ENCODE measurements at regions not wholly inside any gene's neighbourhood (a gene's known extent, or its start where the extent isn't known, plus 50 kb on each side); places are given as distances from the start of the nearest gene placed in this dataset.

GRCh38 chr5:12358371-12359090, 454.3 kb upstream of the CTNND2 start:
- Histone ChIP-seq H3K36me3 (ENCODE audit: control insufficient read depth in 2 of 2, insufficient read depth in 1 of 2, low read length in 2 of 2) (no peaks in the 10 kb centered on the region), H3K9me3 (ENCODE audit: control insufficient read depth, insufficient read depth, low read depth, low read length) (no peaks in the 10 kb centered on the region), H3K4me1 (ENCODE audit: control insufficient read depth, insufficient read depth, low read length) (no peaks in the 10 kb centered on the region), H3K27ac (ENCODE audit: extremely low read depth, low read depth, low read length) (no peak overlapping the region), H3K4me3 (ENCODE audit: low read depth, low read length) (no peak overlapping the region)
- TF ChIP-seq ZNF239 (tag by site-specific recombination; IDR thresholded peaks at IDR 0.05) (no peak), ZNF529 (tag by site-specific recombination; IDR thresholded peaks at IDR 0.05; ENCODE audit: insufficient replicate concordance) (no peak), GLI4 (tag by site-specific recombination; IDR thresholded peaks at IDR 0.05) (no peak), ZNF23 (tag by site-specific recombination; IDR thresholded peaks at IDR 0.05; ENCODE audit: borderline replicate concordance) (no peak), ZNF324 (tag by site-specific recombination; IDR thresholded peaks at IDR 0.05) (no peak), ZNF157 (tag by site-specific recombination; IDR thresholded peaks at IDR 0.05) (no peak), ZNF670 (tag by site-specific recombination; IDR thresholded peaks at IDR 0.05; ENCODE audit: low read depth) (no peak), WT1 (tag by site-specific recombination; IDR thresholded peaks at IDR 0.05) (no peak)
- TF ChIP-seq, protein P1, sequence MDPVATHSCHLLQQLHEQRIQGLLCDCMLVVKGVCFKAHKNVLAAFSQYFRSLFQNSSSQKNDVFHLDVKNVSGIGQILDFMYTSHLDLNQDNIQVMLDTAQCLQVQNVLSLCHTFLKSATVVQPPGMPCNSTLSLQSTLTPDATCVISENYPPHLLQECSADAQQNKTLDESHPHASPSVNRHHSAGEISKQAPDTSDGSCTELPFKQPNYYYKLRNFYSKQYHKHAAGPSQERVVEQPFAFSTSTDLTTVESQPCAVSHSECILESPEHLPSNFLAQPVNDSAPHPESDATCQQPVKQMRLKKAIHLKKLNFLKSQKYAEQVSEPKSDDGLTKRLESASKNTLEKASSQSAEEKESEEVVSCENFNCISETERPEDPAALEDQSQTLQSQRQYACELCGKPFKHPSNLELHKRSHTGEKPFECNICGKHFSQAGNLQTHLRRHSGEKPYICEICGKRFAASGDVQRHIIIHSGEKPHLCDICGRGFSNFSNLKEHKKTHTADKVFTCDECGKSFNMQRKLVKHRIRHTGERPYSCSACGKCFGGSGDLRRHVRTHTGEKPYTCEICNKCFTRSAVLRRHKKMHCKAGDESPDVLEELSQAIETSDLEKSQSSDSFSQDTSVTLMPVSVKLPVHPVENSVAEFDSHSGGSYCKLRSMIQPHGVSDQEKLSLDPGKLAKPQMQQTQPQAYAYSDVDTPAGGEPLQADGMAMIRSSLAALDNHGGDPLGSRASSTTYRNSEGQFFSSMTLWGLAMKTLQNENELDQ (tag by site-specific recombination; IDR thresholded peaks at IDR 0.05; ENCODE audit: low read depth) = no peak
- POLR2A ChIA-PET = no interaction called here
- CTCF ChIA-PET = no interaction called here

DNA sequence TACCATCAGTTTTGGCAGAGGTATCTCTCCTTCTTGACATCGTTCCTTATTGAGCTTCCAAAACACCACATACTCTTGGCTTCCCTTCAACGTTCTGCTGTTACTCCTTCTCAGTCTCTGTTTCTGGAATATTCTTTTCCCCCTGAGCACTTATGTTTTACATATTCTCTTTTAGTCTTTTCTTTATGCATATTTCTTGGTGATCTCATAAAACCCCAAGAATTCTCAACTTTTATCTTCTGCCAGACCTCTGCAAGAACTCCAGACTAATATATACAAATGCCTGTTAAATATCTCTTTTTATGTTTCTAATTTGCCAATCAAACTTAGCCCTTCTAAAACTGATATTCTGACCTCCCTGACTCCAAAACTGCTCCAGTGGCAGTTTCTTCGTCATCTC, 453.4 kb upstream of the CTNND2 start:
- Histone ChIP-seq H3K9me3 (ENCODE audit: control insufficient read depth, insufficient read depth, low read depth, low read length) (no peaks in the 10 kb centered on the region), H3K4me3 (ENCODE audit: low read depth, low read length) (no peak overlapping the region), H3K27ac (ENCODE audit: extremely low read depth, low read depth, low read length) (no peak overlapping the region), H3K4me1 (ENCODE audit: control insufficient read depth, insufficient read depth, low read length) (no peaks in the 10 kb centered on the region), H3K36me3 (ENCODE audit: control insufficient read depth in 2 of 2, insufficient read depth in 1 of 2, low read length in 2 of 2) (no peaks in the 10 kb centered on the region)
- CTCF ChIA-PET = no interaction called here
- TF ChIP-seq ZNF701 (tag by site-specific recombination; IDR thresholded peaks at IDR 0.05) (no peak), ZNF558 (tag by site-specific recombination; IDR thresholded peaks at IDR 0.05) (no peak), ZNF175 (tag by site-specific recombination; IDR thresholded peaks at IDR 0.05) (no peak), ZNF670 (tag by site-specific recombination; IDR thresholded peaks at IDR 0.05; ENCODE audit: low read depth) (no peak), ZNF114 (tag by site-specific recombination; IDR thresholded peaks at IDR 0.05) (no peak), ZNF514 (tag by site-specific recombination; IDR thresholded peaks at IDR 0.05) (no peak), ZBTB48 (tag by site-specific recombination; IDR thresholded peaks at IDR 0.05) (no peak), REPIN1 (tag by site-specific recombination; IDR thresholded peaks at IDR 0.05; ENCODE audit: low read depth) (no peak), ZNF529 (tag by site-specific recombination; IDR thresholded peaks at IDR 0.05; ENCODE audit: insufficient replicate concordance) (no peak), BCL11B (tag by site-specific recombination; IDR thresholded peaks at IDR 0.05; ENCODE audit: low read depth) (no peak), ZNF510 (tag by site-specific recombination; IDR thresholded peaks at IDR 0.05; ENCODE audit: insufficient replicate concordance) (no peak), SP7 (tag by site-specific recombination; IDR thresholded peaks at IDR 0.05) (no peak), GLI4 (tag by site-specific recombination; IDR thresholded peaks at IDR 0.05) (no peak), ZNF221 (tag by site-specific recombination; IDR thresholded peaks at IDR 0.05; ENCODE audit: borderline replicate concordance) (no peak), ZNF335 (tag by site-specific recombination; conservative IDR thresholded peaks at IDR 0.05) (no peak), ZNF10 (tag by site-specific recombination; IDR thresholded peaks at IDR 0.05) (no peak), ZNF112 (tag by site-specific recombination; IDR thresholded peaks at IDR 0.05) (no peak), ZNF292 (tag by site-specific recombination; IDR thresholded peaks at IDR 0.05; ENCODE audit: borderline replicate concordance, low read depth) (no peak)
- TF ChIP-seq, protein P2, sequence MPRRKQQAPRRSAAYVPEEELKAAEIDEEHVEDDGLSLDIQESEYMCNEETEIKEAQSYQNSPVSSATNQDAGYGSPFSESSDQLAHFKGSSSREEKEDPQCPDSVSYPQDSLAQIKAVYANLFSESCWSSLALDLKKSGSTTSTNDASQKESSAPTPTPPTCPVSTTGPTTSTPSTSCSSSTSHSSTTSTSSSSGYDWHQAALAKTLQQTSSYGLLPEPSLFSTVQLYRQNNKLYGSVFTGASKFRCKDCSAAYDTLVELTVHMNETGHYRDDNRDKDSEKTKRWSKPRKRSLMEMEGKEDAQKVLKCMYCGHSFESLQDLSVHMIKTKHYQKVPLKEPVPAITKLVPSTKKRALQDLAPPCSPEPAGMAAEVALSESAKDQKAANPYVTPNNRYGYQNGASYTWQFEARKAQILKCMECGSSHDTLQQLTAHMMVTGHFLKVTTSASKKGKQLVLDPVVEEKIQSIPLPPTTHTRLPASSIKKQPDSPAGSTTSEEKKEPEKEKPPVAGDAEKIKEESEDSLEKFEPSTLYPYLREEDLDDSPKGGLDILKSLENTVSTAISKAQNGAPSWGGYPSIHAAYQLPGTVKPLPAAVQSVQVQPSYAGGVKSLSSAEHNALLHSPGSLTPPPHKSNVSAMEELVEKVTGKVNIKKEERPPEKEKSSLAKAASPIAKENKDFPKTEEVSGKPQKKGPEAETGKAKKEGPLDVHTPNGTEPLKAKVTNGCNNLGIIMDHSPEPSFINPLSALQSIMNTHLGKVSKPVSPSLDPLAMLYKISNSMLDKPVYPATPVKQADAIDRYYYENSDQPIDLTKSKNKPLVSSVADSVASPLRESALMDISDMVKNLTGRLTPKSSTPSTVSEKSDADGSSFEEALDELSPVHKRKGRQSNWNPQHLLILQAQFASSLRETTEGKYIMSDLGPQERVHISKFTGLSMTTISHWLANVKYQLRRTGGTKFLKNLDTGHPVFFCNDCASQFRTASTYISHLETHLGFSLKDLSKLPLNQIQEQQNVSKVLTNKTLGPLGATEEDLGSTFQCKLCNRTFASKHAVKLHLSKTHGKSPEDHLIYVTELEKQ (tag by site-specific recombination; IDR thresholded peaks at IDR 0.05; ENCODE audit: borderline replicate concordance) = no peak
- TF ChIP-seq, protein P3, sequence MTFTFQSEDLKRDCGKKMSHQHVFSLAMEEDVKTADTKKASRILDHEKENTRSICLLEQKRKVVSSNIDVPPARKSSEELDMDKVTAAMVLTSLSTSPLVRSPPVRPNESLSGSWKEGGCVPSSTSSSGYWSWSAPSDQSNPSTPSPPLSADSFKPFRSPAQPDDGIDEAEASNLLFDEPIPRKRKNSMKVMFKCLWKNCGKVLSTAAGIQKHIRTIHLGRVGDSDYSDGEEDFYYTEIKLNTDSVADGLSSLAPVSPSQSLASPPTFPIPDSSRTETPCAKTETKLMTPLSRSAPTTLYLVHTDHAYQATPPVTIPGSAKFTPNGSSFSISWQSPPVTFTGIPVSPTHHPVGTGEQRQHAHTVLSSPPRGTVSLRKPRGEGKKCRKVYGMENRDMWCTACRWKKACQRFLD (tag by site-specific recombination; IDR thresholded peaks at IDR 0.05) = no peak
- POLR2A ChIA-PET = no interaction called here
